Endothelial cell of umbilical vein (primary cell): ENCODE measurements at regions not wholly inside any gene's neighbourhood (a gene's known extent, or its start where the extent isn't known, plus 50 kb on each side); places are given as distances from the start of the nearest gene placed in this dataset.

Source experiments
- CTCF ChIP-seq, 2 donors: IDR thresholded peaks; 1 replicate in 1 of 2; 2 replicates in 1 of 2; pipeline ENCODE4 v1.5.1; 2011; ENCODE audit warnings: low read length in 2 of 2, mild to moderate bottlenecking in 2 of 2, moderate library complexity in 2 of 2, control low read depth in 1 of 2, inconsistent platforms in 1 of 2, low read depth in 1 of 2; ENCODE audit not compliant: insufficient read depth in 1 of 2; ENCODE audit errors: extremely low read depth in 1 of 2
- EZH2 ChIP-seq: IDR thresholded peaks from 2 replicates; pipeline ENCODE4 v1.6.1; 2012; ENCODE audit warnings: borderline replicate concordance, low read depth, mild to moderate bottlenecking, moderate library complexity, low read length, inconsistent platforms; ENCODE audit not compliant: severe bottlenecking
- FOS ChIP-seq: IDR thresholded peaks from 2 replicates; pipeline ENCODE4 v1.6.1; 2011; ENCODE audit warnings: mild to moderate bottlenecking, low read length, moderate library complexity, borderline replicate concordance; ENCODE audit not compliant: insufficient read depth
- JUN ChIP-seq: IDR thresholded peaks from 2 replicates; pipeline ENCODE4 v1.6.1; 2011; ENCODE audit warnings: borderline replicate concordance, low read depth; ENCODE audit not compliant: insufficient read length, insufficient read depth
- POLR2A ChIP-seq: IDR thresholded peaks from 2 replicates; pipeline ENCODE4 v1.6.1; 2012; ENCODE audit warnings: low read depth, mild to moderate bottlenecking, control low read depth, low read length
- POLR2AphosphoS5 ChIP-seq: IDR thresholded peaks from 2 replicates; pipeline ENCODE4 v1.6.1; 2012; ENCODE audit warnings: low read depth, mild to moderate bottlenecking, control low read depth, low read length, moderate library complexity; ENCODE audit not compliant: insufficient read depth

- TF ChIP-seq CTCF (IDR thresholded peaks at IDR 0.05; ENCODE audit: extremely low read depth in 1 of 2, insufficient read depth in 1 of 2, low read depth in 1 of 2, low read length in 2 of 2) (no peak), POLR2A (no peak), FOS (no peak), POLR2AphosphoS5 (no peak), EZH2 (no peak), JUN (no peak)
Observed at GRCh38 chr11:31875866-31876560, 64.9 kb upstream of the PAX6 start.
